ENCODE measurements at regions not wholly inside any gene's neighbourhood (a gene's known extent, or its start where the extent isn't known, plus 50 kb on each side); places are given as distances from the start of the nearest gene placed in this dataset.

- 46 to 73% methylated on average over 8 of the region's 8 CpGs for WGBS, 2 donors
- intact Hi-C loops (cut with DNase I) = no loop called here
- no peak overlapping the region for H3K4me3 ChIP-seq (replicated peaks in 1 of 3)
- H3K4me1 ChIP-seq = peaks cover 44 to 46% of the 10 kb centered on the region in 2 donors
- no peaks in the 10 kb centered on the region for H3K36me3 ChIP-seq
- TF ChIP-seq POLR2A (IDR thresholded peaks at IDR 0.05) (no peak), CTCF (IDR thresholded peaks at IDR 0.05) (no peak)
- no peaks in the 10 kb centered on the region for H3K27me3 ChIP-seq
- H3K9me3 ChIP-seq = no peaks in the 10 kb centered on the region
- peak; percentile 57 to 75 for DNase-seq
- peak overlapping the region; percentile 85 to 97 (median 90) for H3K27ac ChIP-seq
Measured at GRCh38 chr6:3911614-3912336, 62.6 kb downstream of the FAM50B start.

- WGBS, 2 donors = 88 to 92% methylated on average over 3 of the region's 3 CpGs
- peaks cover 44 to 50% of the 10 kb centered on the region in 2 donors for H3K4me1 ChIP-seq
- no peak for DNase-seq
- H3K4me3 ChIP-seq (replicated peaks in 1 of 3) = no peak overlapping the region
- intact Hi-C loops (cut with DNase I) = no loop called here
- TF ChIP-seq CTCF (IDR thresholded peaks at IDR 0.05) = no peak
- TF ChIP-seq POLR2A (IDR thresholded peaks at IDR 0.05) = no peak
- H3K27ac ChIP-seq = peak overlapping the region; percentile 85 to 97 (median 90)
- H3K36me3 ChIP-seq = no peaks in the 10 kb centered on the region
- H3K27me3 ChIP-seq = no peaks in the 10 kb centered on the region
- H3K9me3 ChIP-seq = no peaks in the 10 kb centered on the region
Measured at GRCh38 chr6:3912361-3913076, 63.3 kb downstream of the FAM50B start.

- H3K4me1 ChIP-seq = peaks cover 51 to 58% of the 10 kb centered on the region in 2 donors
- DNase-seq = peak; percentile 79 to 80
- 48 to 51% methylated on average over 6 of the region's 6 CpGs for WGBS, 2 donors
- H3K27me3 ChIP-seq = no peaks in the 10 kb centered on the region
- intact Hi-C loops (cut with DNase I) = no loop called here
- TF ChIP-seq CTCF (IDR thresholded peaks at IDR 0.05) (no peak), POLR2A (IDR thresholded peaks at IDR 0.05) (peak in 1 of 2 donors; percentile 55)
- H3K27ac ChIP-seq = peak overlapping the region; percentile 85 to 97 (median 90)
- H3K36me3 ChIP-seq = no peaks in the 10 kb centered on the region
- no peaks in the 10 kb centered on the region for H3K9me3 ChIP-seq
- H3K4me3 ChIP-seq (replicated peaks in 1 of 3) = no peak overlapping the region
Measured at GRCh38 chr6:3913077-3913957, 64.1 kb downstream of the FAM50B start.

- Histone ChIP-seq H3K9me3 (no peaks in the 10 kb centered on the region), H3K27ac (peak overlapping the region; percentile 85 to 97 (median 90)), H3K36me3 (no peaks in the 10 kb centered on the region), H3K4me1 (peaks cover 57 to 64% of the 10 kb centered on the region in 2 donors), H3K27me3 (no peaks in the 10 kb centered on the region), H3K4me3 (replicated peaks in 1 of 3) (no peak overlapping the region)
- DNase-seq = no peak
- intact Hi-C loops (cut with DNase I) = no loop called here
- TF ChIP-seq POLR2A (IDR thresholded peaks at IDR 0.05) (no peak), CTCF (IDR thresholded peaks at IDR 0.05) (no peak)
- WGBS, 2 donors = 65 to 84% methylated on average over 4 of the region's 4 CpGs
Measured at GRCh38 chr6:3913958-3914337, 64.8 kb downstream of the FAM50B start.
